ENCODE measurements at regions not wholly inside any gene's neighbourhood (a gene's known extent, or its start where the extent isn't known, plus 50 kb on each side); places are given as distances from the start of the nearest gene placed in this dataset.

GRCh38 chr13:83216479-83217245, 665.6 kb downstream of the SLITRK1 start (continued):
- TF ChIP-seq, protein P1, sequence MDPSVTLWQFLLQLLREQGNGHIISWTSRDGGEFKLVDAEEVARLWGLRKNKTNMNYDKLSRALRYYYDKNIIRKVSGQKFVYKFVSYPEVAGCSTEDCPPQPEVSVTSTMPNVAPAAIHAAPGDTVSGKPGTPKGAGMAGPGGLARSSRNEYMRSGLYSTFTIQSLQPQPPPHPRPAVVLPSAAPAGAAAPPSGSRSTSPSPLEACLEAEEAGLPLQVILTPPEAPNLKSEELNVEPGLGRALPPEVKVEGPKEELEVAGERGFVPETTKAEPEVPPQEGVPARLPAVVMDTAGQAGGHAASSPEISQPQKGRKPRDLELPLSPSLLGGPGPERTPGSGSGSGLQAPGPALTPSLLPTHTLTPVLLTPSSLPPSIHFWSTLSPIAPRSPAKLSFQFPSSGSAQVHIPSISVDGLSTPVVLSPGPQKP (IDR thresholded peaks at IDR 0.05; ENCODE audit: borderline replicate concordance, low read depth, low read length) = no peak

GRCh38 chr13:83215627-83216026, 666.6 kb downstream of the SLITRK1 start:
- dilution Hi-C loops (cut with HindIII; ENCODE audit: low sequenced_read_pairs, unreplicated experiment) (no loop called here), intact Hi-C loops (cut with micrococcal nuclease) (loop anchor here (5.0 to 10.0 kb wide), 2 partner anchors 471 to 568 kb away; no protein-coding TSS in a partner anchor), in situ Hi-C loops (cut with MboI; ENCODE audit: low sequenced_read_pairs) (no loop called here)
- Histone ChIP-seq H2BK5ac (ENCODE audit: low read depth, low read length, poor library complexity, severe bottlenecking) (peak overlapping the region; percentile 98), H4K20me1 (ENCODE audit: insufficient read depth, low read length) (no peaks in the 10 kb centered on the region), H2BK20ac (ENCODE audit: low read depth, low read length) (no peak overlapping the region), H2AFZ (replicated peaks; ENCODE audit: low read length, poor library complexity) (no peak overlapping the region), H3K4me3 (ENCODE audit: insufficient read depth, low read depth, low read length) (no peak overlapping the region), H3K4ac (ENCODE audit: low read depth, low read length) (peak overlapping the region; percentile 96; the same call in 1 of the 2 replicates), H3K18ac (ENCODE audit: low read depth, low read length) (peak overlapping the region; percentile 100; the same call in 1 of the 2 replicates), H2BK120ac (ENCODE audit: low read depth, low read length) (peak overlapping the region; percentile 97; the same call in 1 of the 2 replicates), H2AK9ac (replicated peaks; ENCODE audit: low read depth, low read length, poor library complexity) (no peak overlapping the region), H3K9me1 (ENCODE audit: insufficient read depth, low read length) (no peaks in the 10 kb centered on the region; the same call in 1 of the 2 replicates), H3K9ac (ENCODE audit: low read depth, low read length) (no peak overlapping the region), H3K4me2 (ENCODE audit: low read depth, low read length) (no peak overlapping the region), H3K4me1 (ENCODE audit: control insufficient read depth, insufficient read depth, low read length) (peaks cover 12% of the 10 kb centered on the region; the same call in 1 of the 2 replicates), H3K79me1 (ENCODE audit: low read depth in 1 of 2, low read length in 2 of 2) (no peaks in the 10 kb centered on the region), H2AK5ac (ENCODE audit: low read depth, low read length) (no peak overlapping the region), H3K23ac (ENCODE audit: low read depth, low read length) (peak overlapping the region; percentile 99; the same call in 1 of the 2 replicates), H3K14ac (replicated peaks; ENCODE audit: low read depth, low read length) (no peak overlapping the region), H4K8ac (ENCODE audit: low read depth in 2 of 2, low read length in 2 of 2) (peak overlapping the region; percentile 76 to 93; a peak in 2 of 4 replicates), H3K9me3 (ENCODE audit: control insufficient read depth, insufficient read depth, low read length) (no peaks in the 10 kb centered on the region; the same call in 1 of the 2 replicates), H4K91ac (ENCODE audit: insufficient read depth, low read depth, low read length) (no peak overlapping the region), H2BK15ac (ENCODE audit: low read depth, low read length) (no peak overlapping the region), H4K5ac (ENCODE audit: low read depth, low read length) (peak overlapping the region; percentile 100; the same call in 1 of the 2 replicates), H3K56ac (ENCODE audit: extremely low read depth, insufficient read depth, low read length) (peak overlapping the region; percentile 98), H3K27me3 (ENCODE audit: control insufficient read depth, insufficient read depth, low read length) (no peaks in the 10 kb centered on the region), H3K36me3 (ENCODE audit: control insufficient read depth, insufficient read depth, low read length) (no peaks in the 10 kb centered on the region), H3K27ac (ENCODE audit: insufficient read depth, low read length) (peak overlapping the region; percentile 67; the same call in 1 of the 2 replicates)
- CTCF ChIA-PET = interaction anchor here (0.6 kb wide), 1 partner anchor 229 kb away, joined by 3 read pairs; no protein-coding TSS in a partner anchor
- ATAC-seq (ENCODE audit: low read depth) (peak; percentile 42), DNase-seq (peak; percentile 81)
- WGBS, 2 experiments (ENCODE audit: extremely low coverage in 2 of 2, insufficient read length in 1 of 2) = no CpG with 5 or more reads among the region's 1 CpG
- POLR2A ChIA-PET (ENCODE audit: unreplicated experiment) = no interaction called here
- BruUV-seq (replicated peaks) = no TSS peak
- TF ChIP-seq MAZ (IDR thresholded peaks at IDR 0.05; ENCODE audit: borderline replicate concordance, low read depth, low read length) (no peak), FOS (IDR thresholded peaks at IDR 0.05; ENCODE audit: low read depth, low read length) (0 out of 2 replicates have a peak, but pooled peaks have one; percentile 27), CEBPB (IDR thresholded peaks at IDR 0.05; ENCODE audit: low read depth, low read length) (peak; percentile 29; the same call in 1 of the 2 replicates), MAFK (IDR thresholded peaks at IDR 0.05; ENCODE audit: low read depth, low read length) (no peak)

All from IMR-90 (cell line).